HG03064 (cell line): ENCODE measurements at regions not wholly inside any gene's neighbourhood (a gene's known extent, or its start where the extent isn't known, plus 50 kb on each side); places are given as distances from the start of the nearest gene placed in this dataset.
"Not testable (repeated sequence)": the region's sequence is repeated elsewhere in the genome, so short reads cannot be mapped to it uniquely, and the experiment has no call there.

Experiments
- ATAC-seq: cut with Tn5 transposase; IDR thresholded peaks from one replicate; pipeline ENCODE4 v1.9.1; 2021; ENCODE audit warnings: low read depth; ENCODE audit not compliant: unreplicated experiment

DNA sequence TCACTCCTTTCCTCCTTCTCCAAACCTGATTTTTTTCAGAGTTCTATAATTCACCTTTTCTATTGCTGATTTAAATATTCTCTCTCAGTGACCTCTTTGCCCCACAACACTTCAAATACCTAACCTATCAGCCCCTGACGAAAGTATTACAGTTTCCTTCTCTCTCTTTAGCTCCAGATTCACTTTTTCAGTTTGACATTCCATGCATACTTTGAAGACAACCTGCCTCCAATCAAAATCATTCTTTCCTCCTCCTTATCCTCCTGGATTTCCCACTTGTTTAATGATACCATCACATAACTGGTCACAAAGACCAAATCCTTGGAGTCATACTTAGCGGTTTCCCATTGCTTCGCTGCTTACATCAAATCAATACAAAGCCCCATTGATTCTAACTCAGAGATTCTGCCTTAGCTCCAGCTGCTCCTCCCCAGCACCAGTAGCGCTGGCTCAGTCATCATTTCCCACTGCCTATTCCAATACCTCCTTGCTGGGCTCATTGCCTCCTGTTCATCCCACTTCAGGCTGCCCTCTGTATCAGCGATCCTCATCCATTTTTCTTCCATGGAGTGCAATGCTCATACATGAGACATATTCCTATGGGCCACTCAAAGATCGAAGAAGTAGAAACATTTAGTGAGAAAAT is 240.1 kb downstream of the ZNF92 start:
- ATAC-seq: not testable (repeated sequence)

DNA sequence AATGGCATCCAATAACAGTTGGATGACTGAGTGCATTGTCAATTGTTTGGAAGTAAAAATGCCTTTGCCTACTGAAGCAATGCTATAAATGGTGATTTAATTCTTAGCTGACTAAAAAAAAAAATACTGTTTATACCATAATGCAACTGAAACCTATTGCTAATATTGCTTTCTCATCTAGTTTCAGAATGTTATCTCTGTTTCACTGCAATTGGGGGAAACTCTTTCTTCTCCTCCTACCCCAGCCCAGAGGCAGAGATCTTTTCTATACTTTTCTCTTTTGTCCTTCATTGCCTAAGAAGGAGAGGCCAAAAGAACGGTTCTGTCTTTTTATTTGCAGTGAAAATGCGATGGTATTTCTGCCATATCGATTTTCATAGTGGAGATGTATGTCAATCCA is 242.5 kb downstream of the ZNF92 start:
- ATAC-seq: not testable (repeated sequence)

DNA sequence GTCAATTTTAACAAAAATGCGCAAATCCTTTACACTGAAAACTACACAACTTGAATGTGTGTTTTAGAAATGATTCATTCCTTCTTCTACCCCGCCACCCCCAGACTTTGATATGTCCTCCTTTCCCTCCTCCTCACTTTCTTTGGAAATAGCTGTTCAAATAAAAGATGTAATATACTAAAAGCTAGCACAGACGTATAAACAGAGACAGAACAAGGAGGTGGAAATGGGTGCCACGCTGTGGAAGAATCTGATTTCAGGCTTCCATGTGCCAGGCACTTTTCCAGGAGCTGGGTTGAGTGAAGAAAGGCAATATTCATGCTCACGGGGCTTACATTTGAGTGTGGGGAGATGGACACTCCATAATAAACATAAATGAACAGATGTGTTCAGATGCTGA is 246.6 kb downstream of the ZNF92 start:
- not testable (repeated sequence) for ATAC-seq

GRCh38 chr7:65621580-65622201 is 248.0 kb downstream of the ZNF92 start:
- not testable (repeated sequence) for ATAC-seq

GRCh38 chr7:65631236-65631635 is 241.6 kb upstream of the VKORC1L1 start:
- ATAC-seq: not testable (repeated sequence)

DNA sequence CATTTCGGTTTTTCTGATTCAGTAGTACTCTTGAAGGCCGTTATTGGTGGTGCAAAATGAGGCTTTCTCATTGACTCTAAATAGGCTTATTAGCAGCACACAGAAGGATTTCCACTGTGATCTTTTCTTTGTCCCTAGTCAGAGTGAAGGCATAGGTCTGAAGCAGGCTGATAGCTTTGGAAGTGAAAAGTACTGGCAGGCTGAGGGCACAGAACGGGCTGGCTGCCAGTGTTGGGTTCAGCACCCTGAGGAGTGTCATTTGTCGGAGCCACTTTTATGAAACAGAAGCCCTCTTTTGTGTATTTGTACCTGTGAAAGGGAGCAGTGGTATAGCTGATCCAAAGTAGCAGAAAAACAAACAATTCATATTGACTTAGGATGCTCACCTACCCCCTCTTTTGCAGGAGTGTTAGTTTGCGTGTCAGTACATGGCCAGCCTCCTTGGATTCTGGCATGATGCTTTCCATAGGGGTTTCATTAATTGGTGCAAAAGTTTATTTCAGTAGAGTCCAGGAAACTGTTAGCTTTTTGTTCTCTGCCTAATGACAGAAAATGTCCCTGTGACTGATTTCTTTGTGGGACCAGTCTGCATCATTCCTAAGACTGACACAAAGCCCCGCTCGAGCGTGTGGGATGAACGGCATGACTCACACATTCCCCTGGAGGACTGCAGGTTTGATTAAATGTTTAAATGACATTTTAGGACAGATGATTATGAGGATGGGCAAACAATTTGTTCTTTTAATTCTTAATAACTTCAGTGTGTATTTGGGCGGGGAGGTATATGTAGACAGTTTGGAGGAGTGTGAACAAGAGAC is 239.1 kb upstream of the VKORC1L1 start:
- ATAC-seq: not testable (repeated sequence)

GRCh38 chr7:65638918-65639317 is 234.0 kb upstream of the VKORC1L1 start:
- not testable (repeated sequence) for ATAC-seq

DNA sequence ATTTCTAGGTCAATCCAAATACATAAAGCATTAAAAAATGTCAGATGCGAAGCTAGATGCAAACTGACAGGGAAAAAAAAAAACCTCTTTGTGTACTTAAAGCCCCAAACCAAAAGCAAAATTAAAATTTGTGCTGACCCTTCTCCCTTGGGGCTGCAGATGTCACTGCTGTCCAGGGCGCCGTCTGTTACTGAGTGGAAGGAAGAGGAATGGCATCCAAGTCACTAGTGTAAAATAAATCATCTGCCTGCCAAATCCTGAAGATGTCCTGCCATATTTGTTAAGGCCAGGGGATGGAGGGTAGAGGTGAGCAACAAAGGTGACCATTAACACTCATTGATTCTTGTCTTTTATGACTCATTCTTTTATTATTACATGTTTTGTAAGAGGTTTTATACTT is 233.2 kb upstream of the VKORC1L1 start:
- ATAC-seq: not testable (repeated sequence)

DNA sequence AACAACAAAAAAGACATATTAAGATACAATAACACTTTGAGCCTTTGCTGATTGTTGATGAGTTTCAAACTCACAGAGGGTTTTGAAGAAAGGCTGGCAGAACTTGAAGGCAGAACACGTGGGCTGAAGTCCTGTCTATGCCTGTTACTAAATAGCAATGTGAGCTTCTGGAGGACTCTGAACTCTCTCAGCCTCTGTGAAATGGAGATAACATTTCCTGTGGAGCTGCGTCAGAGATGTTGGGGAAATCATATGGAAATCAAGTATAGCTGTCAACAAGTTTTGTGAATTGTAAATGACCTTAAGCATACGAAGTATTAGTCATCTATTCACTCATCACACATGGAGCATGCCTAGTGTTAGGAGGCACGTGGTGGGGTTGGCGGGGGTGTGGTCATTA is 229.4 kb upstream of the VKORC1L1 start:
- ATAC-seq: not testable (repeated sequence)

DNA sequence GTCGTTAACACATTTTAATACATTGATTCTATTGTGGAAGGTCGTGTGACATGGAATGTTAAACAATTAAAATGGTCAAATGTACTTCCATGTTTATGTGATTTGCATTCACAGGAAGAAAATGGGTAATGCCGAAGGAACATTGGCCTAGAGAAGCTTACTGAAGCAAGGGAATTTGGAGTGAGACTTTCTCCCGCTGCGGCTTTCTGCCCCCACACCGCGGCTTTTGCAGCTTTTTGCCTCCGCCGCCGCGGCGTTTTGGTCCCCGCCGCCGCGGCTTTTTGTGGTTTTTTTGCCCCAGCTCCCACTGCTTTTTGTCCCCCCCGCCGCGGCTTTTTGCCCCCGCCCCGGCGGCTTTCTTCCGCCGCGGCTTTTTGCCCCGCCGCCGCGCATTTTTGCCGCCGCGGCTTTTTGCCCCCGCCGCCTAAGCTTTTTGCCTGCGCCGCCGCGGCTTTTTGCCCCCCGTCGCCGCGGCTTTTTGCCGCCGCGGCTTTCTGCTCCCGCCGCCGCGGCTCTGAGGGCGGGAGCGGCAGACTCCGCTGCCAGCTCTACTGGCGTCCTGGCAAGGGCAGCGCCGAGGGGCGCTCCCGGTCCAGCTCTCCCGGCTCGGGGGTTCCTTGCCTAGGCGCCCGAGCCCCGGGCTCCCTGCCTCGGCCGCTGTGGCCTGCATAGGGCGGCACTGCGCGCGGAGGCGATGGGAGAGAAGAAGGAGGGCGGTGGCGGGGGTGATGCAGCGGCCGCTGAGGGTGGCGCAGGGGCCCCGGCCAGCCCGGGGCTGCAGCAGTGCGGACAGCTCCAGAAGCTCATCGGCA is 225.5 kb upstream of the VKORC1L1 start:
- not testable (repeated sequence) for ATAC-seq

GRCh38 chr7:65651174-65651573 is 221.7 kb upstream of the VKORC1L1 start:
- not testable (repeated sequence) for ATAC-seq

DNA sequence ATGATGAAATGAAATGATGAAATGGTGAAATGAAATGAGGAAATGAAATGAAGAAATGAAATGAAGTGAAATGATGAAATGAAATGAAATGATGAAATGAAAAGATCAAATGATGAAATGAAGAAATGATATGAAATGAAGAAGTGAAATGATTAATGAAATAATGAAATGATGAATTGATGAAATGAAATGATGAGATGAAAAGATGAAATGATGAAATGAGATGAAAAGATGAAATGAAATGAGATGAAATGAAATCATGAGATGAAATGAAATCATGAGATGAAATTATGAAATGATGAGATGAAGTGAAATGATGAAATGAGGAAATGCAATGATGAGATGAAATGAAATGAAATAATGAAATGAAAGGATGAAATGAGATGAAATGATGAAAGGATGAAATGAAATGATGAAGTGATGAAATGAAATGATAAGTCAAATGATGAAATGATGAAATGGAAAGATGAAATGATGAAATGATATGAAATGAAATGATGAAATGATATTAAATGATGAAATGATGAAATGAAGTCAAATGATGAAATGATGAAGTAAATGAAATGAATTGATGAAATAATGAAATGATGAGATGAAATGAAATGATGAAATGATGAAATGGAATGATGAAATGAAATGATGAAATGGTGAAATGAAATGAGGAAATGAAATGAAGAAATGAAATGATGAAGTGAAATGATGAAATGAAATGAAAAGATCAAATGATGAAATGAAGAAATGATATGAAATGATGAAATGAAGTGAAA is 220.9 kb upstream of the VKORC1L1 start:
- not testable (repeated sequence) for ATAC-seq

DNA sequence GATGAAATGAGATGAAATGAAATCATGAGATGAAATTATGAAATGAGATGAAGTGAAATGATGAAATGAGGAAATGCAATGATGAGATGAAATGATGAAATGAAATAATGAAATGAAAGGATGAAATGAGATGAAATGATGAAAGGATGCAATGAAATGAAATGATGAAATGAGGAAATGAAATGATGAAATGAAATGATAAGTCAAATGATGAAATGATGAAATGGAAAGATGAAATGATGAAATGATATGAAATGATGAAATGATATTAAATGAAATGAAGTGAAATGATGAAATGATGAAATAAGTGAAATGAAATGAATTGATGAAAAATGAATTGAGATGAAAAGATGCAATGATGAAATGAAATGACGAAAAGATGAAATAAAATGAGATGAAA is 220.2 kb upstream of the VKORC1L1 start:
- ATAC-seq: not testable (repeated sequence)

DNA sequence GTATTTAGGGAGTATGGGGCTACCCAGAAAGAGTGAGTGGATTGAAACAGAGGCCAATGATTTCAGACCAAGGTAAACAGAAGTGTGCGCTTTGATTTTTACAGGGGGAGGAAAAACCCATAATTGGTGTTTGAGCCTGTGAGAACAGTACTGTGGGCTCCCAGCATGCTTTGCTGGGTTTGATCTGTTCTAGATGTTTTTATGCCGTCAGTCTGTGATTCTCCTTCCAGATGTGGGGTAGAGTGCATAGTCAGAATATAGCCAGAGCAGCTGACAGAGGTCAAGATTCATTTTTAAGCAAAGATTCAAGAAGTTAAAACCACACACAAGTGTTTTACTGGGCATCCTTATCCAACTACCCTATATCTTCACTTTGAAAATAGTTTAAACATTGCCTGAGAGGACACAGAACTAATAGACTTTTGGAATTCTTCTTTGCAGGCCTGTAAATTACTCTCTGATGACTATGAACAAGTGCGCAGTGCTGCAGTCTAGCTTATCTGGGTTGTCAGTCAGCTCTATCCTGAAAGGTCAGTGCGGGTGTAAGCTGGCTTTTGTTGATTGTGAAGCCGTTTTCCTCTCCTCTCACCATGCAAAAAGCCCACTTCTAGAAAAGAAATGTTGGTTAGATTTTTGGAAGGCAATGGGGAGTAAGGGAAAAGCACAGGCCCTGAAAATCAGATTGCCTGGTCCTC is 216.2 kb upstream of the VKORC1L1 start:
- ATAC-seq: not testable (repeated sequence)

DNA sequence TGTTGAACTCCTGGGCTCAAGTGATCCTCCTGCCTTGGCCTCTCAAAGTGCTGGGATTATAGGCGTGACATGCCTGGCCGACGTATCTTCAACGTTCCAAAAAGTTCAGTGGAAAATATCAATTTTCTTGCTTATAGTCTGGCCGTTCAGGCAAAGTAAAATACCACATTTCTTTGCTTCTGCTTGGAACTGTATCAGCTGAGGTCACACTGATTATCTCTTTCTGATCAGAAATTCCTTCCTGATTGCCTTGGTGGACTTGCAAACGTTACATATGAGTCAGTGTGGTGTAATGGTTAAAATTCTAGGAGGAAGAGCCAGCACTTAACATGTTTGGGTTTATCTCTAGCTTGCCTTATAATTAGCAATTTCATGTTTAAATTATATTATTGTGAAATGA is 189.5 kb upstream of the VKORC1L1 start:
- not testable (repeated sequence) for ATAC-seq

- ATAC-seq: not testable (repeated sequence)
Observed at GRCh38 chr7:65699026-65699714, 173.7 kb upstream of the VKORC1L1 start.

GRCh38 chr7:65699715-65700356 is 173.0 kb upstream of the VKORC1L1 start:
- ATAC-seq: not testable (repeated sequence)

DNA sequence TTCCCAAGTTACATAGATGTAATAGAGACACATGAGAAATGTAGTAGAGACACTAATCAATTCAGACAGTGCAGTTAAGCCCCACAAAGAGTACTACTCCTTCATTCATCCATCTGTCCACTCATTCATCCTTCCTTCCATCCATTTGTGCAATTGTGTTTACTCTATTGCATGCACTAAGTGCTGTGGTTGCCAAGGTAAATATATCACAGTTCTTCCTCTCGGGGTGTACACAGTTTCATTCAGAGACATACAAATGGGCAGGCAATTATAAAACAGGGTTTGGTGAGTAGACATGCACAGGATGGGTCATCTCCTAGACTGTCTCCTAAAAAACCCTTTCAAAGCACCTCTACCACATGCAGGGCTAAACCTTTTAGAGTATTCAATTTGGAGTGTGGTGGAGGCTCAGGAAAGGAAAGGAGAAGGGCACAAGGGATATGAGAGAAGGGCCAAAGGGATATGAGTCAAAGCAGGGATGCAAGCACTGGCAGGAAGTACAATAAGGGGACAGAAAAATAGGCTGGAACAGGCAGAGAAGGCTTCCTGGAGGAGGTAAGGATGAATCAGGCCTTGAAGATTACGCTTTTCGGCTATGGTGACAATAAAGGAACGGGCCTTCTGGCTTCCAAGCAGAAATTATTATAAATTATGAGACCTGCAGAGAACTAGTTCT is 153.6 kb upstream of the VKORC1L1 start:
- not testable (repeated sequence) for ATAC-seq
